GM19193 (cell line): ENCODE measurements at regions not wholly inside any gene's neighbourhood (a gene's known extent, or its start where the extent isn't known, plus 50 kb on each side); places are given as distances from the start of the nearest gene placed in this dataset.

Source experiments
- POLR2A ChIP-seq: IDR thresholded peaks from 4 replicates; pipeline ENCODE4 v1.6.1; 2011; ENCODE audit not compliant: insufficient read depth, insufficient read length; ENCODE audit errors: extremely low read depth

GRCh38 chr6:113343940-113344339 lies 513.2 kb upstream of the MARCKS start:
- no peak for TF ChIP-seq POLR2A

GRCh38 chr6:113344969-113345368 lies 512.2 kb upstream of the MARCKS start:
- no peak for TF ChIP-seq POLR2A

GRCh38 chr6:113347436-113347835 lies 509.7 kb upstream of the MARCKS start:
- TF ChIP-seq POLR2A, result no peak

DNA sequence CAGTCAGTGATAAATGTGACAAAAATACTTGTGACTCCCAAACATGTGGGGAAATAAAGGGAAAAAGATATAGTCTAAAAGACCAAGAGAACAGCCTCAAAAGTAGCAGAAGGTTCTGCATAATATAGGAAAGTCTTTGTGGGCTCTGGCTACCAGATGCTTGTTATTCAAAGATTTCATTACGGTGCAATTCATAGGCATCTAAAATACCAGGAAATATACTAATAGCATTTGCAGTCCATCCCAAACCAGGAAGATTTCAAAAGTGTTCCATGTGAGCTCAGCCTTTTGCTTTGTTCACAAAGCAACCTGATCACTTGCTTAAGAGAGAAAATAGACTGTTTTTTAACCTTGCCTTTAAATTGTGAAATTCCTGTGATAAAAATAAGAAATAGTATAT lies 506.7 kb upstream of the MARCKS start:
- TF ChIP-seq POLR2A, result no peak

- TF ChIP-seq POLR2A, result no peak
These were observed 505.8 kb upstream of the MARCKS start for GRCh38 chr6:113351173-113351834.

- TF ChIP-seq POLR2A, result no peak
These were observed 504.9 kb upstream of the MARCKS start for GRCh38 chr6:113352029-113352801.

GRCh38 chr6:113352831-113353230 lies 504.3 kb upstream of the MARCKS start:
- no peak for TF ChIP-seq POLR2A

GRCh38 chr6:113353392-113353791 lies 503.8 kb upstream of the MARCKS start:
- TF ChIP-seq POLR2A, result no peak

DNA sequence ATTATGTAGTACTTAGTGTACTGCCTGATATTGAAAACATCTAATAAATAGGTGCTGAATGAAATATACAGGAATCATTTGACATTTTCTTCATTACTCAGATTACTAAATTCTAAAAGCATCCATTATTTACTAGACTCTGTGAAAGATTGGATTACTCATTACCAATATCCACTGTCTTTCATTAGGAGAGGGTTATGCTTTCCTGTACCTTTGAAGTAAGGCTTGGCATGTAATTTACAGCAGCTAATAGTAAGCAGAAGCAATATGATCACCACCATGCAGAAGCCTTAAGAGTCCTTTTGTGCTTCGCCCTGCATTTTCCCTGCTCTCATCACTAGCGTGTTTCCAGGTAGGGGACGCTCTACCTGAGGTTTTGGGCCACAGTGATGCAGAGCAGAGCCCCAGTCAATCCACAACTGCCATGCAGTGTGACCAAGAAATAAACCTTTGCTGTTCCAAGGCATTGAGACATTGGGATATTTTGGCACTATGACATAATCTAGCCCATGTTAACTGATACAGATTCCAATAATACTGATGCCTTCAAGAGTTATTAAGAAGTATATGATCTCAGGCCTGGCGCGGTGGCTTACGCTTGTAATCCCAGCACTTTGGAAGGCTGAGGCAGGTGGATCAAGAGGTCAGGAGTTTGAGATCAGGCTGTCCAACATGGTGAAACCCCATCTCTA lies 502.8 kb upstream of the MARCKS start:
- no peak for TF ChIP-seq POLR2A

- TF ChIP-seq POLR2A, result no peak
These were observed 501.0 kb upstream of the MARCKS start for GRCh38 chr6:113356139-113356538.

GRCh38 chr6:113357041-113357440 lies 500.1 kb upstream of the MARCKS start:
- TF ChIP-seq POLR2A, result no peak

DNA sequence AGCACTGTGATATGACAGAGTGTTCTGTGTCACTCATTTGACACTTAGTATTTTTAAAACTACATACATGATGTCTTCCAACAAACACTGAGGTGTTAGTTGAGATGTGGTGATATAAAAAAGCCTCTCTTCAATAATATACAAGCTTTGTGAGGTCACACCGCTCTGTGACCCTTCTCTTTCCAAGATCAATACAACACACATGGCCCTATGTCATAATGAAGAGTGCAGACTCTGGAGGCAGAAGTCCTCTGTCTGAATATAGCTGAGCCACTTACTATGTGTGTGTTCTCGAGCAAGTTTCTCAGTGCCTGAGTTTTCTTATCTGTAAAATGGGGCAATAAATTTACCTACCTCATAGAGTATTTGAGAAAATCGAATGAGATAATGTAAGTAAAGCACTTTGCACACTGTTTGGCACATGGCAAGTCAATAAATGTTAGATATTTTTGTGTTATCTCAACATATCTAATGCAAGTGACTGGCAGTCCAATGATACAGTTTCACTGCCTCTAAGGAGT lies 499.0 kb upstream of the MARCKS start:
- no peak for TF ChIP-seq POLR2A

DNA sequence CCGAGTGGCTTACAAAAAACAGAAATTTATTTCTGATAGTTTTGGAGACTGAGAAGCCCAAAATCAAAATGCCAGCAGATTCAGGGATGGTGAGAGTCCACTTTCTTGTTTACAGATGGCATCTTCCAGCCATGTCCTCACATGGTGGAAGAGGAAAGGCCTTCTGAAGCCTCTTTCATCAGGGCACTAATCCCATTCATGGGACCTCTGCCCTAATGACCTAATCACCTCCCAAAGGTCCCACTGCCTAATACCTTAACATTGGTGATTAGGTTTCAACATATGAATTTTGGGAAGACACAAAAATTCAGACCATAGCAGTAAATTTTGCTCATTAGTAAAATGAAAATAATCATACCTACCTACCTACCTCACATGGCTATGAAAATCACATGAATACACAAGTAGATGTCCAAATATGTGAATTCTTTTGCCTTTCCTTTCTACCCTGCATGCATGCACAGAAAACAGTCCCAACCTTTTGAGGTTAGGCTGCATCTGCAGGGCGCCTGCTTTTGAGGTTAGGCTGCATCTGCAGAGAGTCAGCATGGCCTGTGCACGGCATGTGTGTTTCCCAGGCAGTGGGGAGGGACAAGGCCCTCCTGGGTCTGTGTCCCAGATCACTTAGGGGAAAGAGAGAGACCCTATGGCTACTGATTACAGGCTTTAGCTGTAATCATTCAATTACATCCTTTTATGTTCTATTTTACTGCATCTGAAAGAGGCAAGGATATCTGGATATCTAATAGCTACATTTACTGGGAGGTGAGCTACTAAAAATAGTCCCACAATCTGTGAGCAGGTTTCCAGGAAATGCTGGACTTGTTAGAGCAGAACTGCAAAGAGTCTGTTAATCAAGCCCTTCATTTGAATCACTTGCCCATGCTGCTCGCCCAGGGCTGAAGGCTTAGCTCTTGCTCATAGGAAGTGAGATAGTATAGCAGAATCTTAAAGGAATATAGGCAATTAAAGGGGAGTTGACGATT lies 497.7 kb upstream of the MARCKS start:
- no peak for TF ChIP-seq POLR2A

DNA sequence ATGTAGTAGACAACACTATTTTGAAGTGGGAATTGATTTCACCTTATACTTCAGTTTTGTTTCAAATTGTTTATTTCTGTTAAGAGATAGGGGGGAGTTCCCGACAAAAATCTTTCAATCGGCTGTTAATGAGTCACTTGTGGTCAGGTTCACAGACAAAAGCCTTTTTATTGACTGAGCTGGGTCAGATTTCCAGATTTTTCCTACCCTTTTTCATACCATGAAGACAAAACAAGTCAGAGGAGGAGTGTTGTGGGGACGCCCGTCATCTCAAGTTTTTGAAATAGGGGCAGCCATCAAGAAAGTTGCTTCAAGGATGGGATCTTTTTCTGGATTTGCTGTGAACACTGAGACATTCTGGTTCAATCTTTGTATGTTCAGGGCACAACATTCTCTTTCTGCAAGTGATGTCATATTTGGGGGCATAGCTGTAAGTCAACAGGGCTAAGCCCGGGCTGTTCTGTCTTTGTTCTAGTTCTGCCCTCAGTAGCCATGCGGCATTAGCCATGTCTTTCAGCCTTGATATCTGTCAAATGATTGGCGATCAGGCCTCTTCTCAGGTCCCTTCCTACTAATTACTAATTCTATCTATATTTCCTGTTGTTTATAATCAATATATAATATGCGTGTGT lies 496.0 kb upstream of the MARCKS start:
- TF ChIP-seq POLR2A, result no peak

- no peak for TF ChIP-seq POLR2A
These were observed 494.7 kb upstream of the MARCKS start for GRCh38 chr6:113362301-113363047.
